ENCODE measurements at regions not wholly inside any gene's neighbourhood (a gene's known extent, or its start where the extent isn't known, plus 50 kb on each side); places are given as distances from the start of the nearest gene placed in this dataset.

DNA sequence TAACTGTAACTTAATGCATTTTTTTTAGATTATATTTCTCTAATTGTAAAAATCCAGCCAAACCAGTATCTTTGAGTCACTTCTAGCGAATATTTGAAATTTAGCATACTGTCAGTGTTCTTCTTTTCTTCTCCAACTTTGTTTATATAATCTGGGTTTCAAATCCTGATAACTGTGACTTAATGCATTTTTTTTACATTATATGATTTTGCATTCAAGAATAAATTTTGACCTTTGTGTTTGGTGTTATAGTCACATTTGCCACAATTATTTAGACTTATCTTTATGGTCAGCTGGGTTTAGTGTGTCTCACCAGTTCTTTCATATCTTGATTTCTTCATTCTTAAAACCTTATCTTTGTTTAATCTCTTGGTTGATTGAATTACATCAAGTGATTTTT, 345.7 kb downstream of the SLC4A3 start:
- no peak for DNase-seq
- intact Hi-C loops (cut with DNase I) = no loop called here
- Histone ChIP-seq H3K27me3 (no peaks in the 10 kb centered on the region), H3K4me1 (replicated peaks in 1 of 2) (no peaks in the 10 kb centered on the region), H3K36me3 (replicated peaks in 1 of 2) (no peaks in the 10 kb centered on the region), H3K27ac (no peak overlapping the region), H3K9me3 (replicated peaks in 1 of 3) (no peaks in the 10 kb centered on the region), H3K4me3 (no peak overlapping the region)
- no peak for TF ChIP-seq POLR2A (IDR thresholded peaks at IDR 0.05)
- TF ChIP-seq, protein P1, sequence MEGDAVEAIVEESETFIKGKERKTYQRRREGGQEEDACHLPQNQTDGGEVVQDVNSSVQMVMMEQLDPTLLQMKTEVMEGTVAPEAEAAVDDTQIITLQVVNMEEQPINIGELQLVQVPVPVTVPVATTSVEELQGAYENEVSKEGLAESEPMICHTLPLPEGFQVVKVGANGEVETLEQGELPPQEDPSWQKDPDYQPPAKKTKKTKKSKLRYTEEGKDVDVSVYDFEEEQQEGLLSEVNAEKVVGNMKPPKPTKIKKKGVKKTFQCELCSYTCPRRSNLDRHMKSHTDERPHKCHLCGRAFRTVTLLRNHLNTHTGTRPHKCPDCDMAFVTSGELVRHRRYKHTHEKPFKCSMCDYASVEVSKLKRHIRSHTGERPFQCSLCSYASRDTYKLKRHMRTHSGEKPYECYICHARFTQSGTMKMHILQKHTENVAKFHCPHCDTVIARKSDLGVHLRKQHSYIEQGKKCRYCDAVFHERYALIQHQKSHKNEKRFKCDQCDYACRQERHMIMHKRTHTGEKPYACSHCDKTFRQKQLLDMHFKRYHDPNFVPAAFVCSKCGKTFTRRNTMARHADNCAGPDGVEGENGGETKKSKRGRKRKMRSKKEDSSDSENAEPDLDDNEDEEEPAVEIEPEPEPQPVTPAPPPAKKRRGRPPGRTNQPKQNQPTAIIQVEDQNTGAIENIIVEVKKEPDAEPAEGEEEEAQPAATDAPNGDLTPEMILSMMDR (IDR thresholded peaks at IDR 0.05) = no peak
- WGBS, 4 donors = 69 to 81% (median 77%) methylated on average over 1 of the region's 1 CpG

DNA sequence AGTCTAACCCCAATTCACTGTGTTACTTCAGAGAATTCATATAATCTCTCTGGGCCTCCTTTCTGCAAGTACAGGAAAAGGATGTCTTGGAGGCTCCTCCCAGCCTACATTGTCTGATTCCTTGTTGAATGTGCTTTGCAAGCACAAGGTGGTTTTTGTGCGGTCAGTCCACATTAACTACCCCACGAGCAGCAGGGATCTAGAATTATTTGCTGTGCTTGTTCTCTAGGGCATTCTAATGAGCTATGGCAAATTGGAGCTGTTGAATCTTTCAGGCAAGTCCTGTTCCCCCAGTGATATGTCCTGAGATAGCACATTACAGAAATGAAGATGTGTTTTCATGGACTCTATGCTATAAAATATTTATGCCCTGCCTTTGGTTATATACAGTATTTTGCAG, 349.4 kb downstream of the SLC4A3 start:
- H3K9me3 ChIP-seq (replicated peaks in 1 of 3) = no peaks in the 10 kb centered on the region
- H3K36me3 ChIP-seq (replicated peaks in 1 of 2) = no peaks in the 10 kb centered on the region
- H3K27ac ChIP-seq = no peak overlapping the region
- DNase-seq = no peak
- no peaks in the 10 kb centered on the region for H3K27me3 ChIP-seq
- TF ChIP-seq, protein P1 (IDR thresholded peaks at IDR 0.05) = no peak
- no peak for TF ChIP-seq POLR2A (IDR thresholded peaks at IDR 0.05)
- H3K4me3 ChIP-seq = no peak overlapping the region
- intact Hi-C loops (cut with DNase I) = no loop called here
- 65 to 86% (median 68%) methylated on average over 2 of the region's 2 CpGs for WGBS, 4 donors
- no peaks in the 10 kb centered on the region for H3K4me1 ChIP-seq (replicated peaks in 1 of 2)

GRCh38 chr2:219980638-219981037, 353.2 kb downstream of the SLC4A3 start:
- intact Hi-C loops (cut with DNase I) = no loop called here
- Histone ChIP-seq H3K27ac (no peak overlapping the region), H3K27me3 (no peaks in the 10 kb centered on the region), H3K9me3 (replicated peaks in 1 of 3) (no peaks in the 10 kb centered on the region), H3K36me3 (replicated peaks in 1 of 2) (no peaks in the 10 kb centered on the region), H3K4me1 (replicated peaks in 1 of 2) (no peaks in the 10 kb centered on the region), H3K4me3 (no peak overlapping the region)
- WGBS, 4 donors = 56 to 91% (median 65%) methylated on average over 2 of the region's 2 CpGs
- no peak for DNase-seq
- TF ChIP-seq POLR2A (IDR thresholded peaks at IDR 0.05) = no peak
- TF ChIP-seq, protein P1 (IDR thresholded peaks at IDR 0.05) = no peak

DNA sequence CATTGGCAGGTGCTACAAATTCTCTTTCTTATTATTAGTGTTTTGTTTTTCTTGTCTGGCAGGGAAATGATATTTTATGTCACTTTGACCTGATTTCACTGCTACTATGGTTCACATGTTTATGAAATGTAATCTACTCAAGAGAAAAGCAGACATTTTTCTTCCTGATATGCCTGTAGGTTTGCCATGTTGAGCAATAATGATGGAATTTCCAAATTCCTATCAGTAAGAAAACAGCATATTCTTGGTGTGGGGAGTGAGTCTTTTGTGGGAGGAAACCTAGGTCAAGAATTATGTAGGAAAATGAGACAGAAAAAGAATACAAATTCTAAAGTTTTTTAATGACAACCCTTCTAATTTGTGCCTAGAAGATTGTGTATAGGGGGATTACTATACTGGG, 356.4 kb downstream of the SLC4A3 start:
- H3K9me3 ChIP-seq (replicated peaks in 1 of 3) = no peaks in the 10 kb centered on the region
- no peaks in the 10 kb centered on the region for H3K27me3 ChIP-seq
- TF ChIP-seq, protein P1 (IDR thresholded peaks at IDR 0.05) = no peak
- TF ChIP-seq POLR2A (IDR thresholded peaks at IDR 0.05) = no peak
- H3K27ac ChIP-seq = no peak overlapping the region
- H3K4me3 ChIP-seq = no peak overlapping the region
- intact Hi-C loops (cut with DNase I) = no loop called here
- no peaks in the 10 kb centered on the region for H3K4me1 ChIP-seq (replicated peaks in 1 of 2)
- no peak for DNase-seq
- no peaks in the 10 kb centered on the region for H3K36me3 ChIP-seq (replicated peaks in 1 of 2)
